Activated CD8-positive, alpha-beta T cell treated with anti-CD3 and anti-CD28 coated beads for 36 hours (primary cell): ENCODE measurements at regions not wholly inside any gene's neighbourhood (a gene's known extent, or its start where the extent isn't known, plus 50 kb on each side); places are given as distances from the start of the nearest gene placed in this dataset.

Experiments used
- ATAC-seq: fragments of 200-7000 bp; cut with Tn5 transposase; one replicate; pipeline ENCODE4 v1.10.0; 2021; ENCODE audit warnings: mild to moderate bottlenecking, moderate library complexity
- CTCF ChIA-PET: fragments of 350-600 bp; sonication (Branson Sonifier 250); formaldehyde crosslinking; loops from one replicate; lab custom pipeline; 2021; ENCODE audit warnings: antibody characterized with exemption; lab: Charles Lee
- POLR2A ChIA-PET: fragments of 350-600 bp; sonication (Branson Sonifier 250); formaldehyde crosslinking; loops from one replicate; lab custom pipeline; 2021; ENCODE audit warnings: antibody characterized with exemption; lab: Charles Lee
- DNase-seq: peaks from one replicate; pipeline ENCODE4 v3.0.0-alpha.2; 2020
- H3K27ac Mint-ChIP-seq: one replicate; pipeline ENCODE4 v1.8.0; 2021; ENCODE audit warnings: mild to moderate bottlenecking, mixed read lengths
- H3K27me3 Mint-ChIP-seq: one replicate; pipeline ENCODE4 v1.8.0; 2021; ENCODE audit warnings: mixed read lengths
- H3K36me3 Mint-ChIP-seq: one replicate; pipeline ENCODE4 v1.8.0; 2021; ENCODE audit warnings: low read depth, mixed read lengths
- H3K4me1 Mint-ChIP-seq: one replicate; pipeline ENCODE4 v1.8.0; 2021; ENCODE audit warnings: low read depth, mixed read lengths
- H3K4me3 Mint-ChIP-seq: one replicate; pipeline ENCODE4 v1.8.0; 2021; ENCODE audit warnings: mild to moderate bottlenecking, moderate library complexity, mixed read lengths
- H3K9me3 Mint-ChIP-seq: one replicate; pipeline ENCODE4 v1.8.0; 2021; ENCODE audit warnings: mixed read lengths
- intact Hi-C: fragments of 100-400 bp; cut with micrococcal nuclease; formaldehyde crosslinking; loops from one replicate; pipeline ENCODE4 v1.10.0; 2022
- TF ChIP-seq, protein P1 (sequence below): fragments of 200-600 bp; IDR thresholded peaks from one replicate; pipeline ENCODE4 v1.8.0; 2022; ENCODE audit warnings: antibody characterized with exemption, mild to moderate bottlenecking

DNA sequence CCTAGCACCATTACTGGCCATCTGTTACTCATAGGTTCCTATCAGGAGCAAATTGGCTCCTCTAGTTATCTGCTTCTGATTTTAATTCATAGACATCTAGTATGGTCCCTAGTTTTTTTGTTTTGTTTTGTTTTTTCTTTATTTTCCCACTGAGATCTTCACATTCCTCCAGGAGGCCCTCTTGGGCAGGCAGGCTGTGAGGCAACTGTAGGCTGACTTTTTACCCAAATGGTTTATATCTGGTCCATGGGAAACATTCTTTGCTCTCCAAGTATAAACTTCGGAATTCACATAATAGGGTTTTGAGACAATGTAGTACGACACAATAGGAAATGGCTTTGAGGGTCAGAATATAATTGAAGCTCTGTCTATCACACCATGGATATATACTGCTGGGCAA is 250.9 kb upstream of the DAB2 start:
- ATAC-seq (no peak), DNase-seq (no peak)
- Mint-ChIP-seq H3K36me3 (no peaks in the 10 kb centered on the region), H3K4me1 (no peaks in the 10 kb centered on the region), H3K9me3 (no peaks in the 10 kb centered on the region), H3K4me3 (no peak overlapping the region), H3K27ac (no peak overlapping the region), H3K27me3 (peaks cover 11% of the 10 kb centered on the region)
- POLR2A ChIA-PET: no interaction called here
- intact Hi-C loops: no loop called here
- TF ChIP-seq, protein P1, sequence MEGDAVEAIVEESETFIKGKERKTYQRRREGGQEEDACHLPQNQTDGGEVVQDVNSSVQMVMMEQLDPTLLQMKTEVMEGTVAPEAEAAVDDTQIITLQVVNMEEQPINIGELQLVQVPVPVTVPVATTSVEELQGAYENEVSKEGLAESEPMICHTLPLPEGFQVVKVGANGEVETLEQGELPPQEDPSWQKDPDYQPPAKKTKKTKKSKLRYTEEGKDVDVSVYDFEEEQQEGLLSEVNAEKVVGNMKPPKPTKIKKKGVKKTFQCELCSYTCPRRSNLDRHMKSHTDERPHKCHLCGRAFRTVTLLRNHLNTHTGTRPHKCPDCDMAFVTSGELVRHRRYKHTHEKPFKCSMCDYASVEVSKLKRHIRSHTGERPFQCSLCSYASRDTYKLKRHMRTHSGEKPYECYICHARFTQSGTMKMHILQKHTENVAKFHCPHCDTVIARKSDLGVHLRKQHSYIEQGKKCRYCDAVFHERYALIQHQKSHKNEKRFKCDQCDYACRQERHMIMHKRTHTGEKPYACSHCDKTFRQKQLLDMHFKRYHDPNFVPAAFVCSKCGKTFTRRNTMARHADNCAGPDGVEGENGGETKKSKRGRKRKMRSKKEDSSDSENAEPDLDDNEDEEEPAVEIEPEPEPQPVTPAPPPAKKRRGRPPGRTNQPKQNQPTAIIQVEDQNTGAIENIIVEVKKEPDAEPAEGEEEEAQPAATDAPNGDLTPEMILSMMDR: no peak
- CTCF ChIA-PET: no interaction called here

GRCh38 chr5:39674209-39675082 is 249.7 kb upstream of the DAB2 start:
- intact Hi-C loops: no loop called here
- DNase-seq (no peak), ATAC-seq (no peak)
- Mint-ChIP-seq H3K4me1 (no peaks in the 10 kb centered on the region), H3K36me3 (no peaks in the 10 kb centered on the region), H3K9me3 (no peaks in the 10 kb centered on the region), H3K27me3 (peaks cover 10% of the 10 kb centered on the region), H3K4me3 (no peak overlapping the region), H3K27ac (no peak overlapping the region)
- TF ChIP-seq, protein P1: no peak
- CTCF ChIA-PET: no interaction called here
- POLR2A ChIA-PET: no interaction called here

GRCh38 chr5:39671561-39671961 is 246.8 kb upstream of the DAB2 start:
- intact Hi-C loops: no loop called here
- ATAC-seq (no peak), DNase-seq (no peak)
- POLR2A ChIA-PET: interaction anchor here (0.6 kb wide), 1 partner anchor 32 kb away, joined by 3 read pairs; no protein-coding TSS in a partner anchor
- no peaks in the 10 kb centered on the region for H3K9me3 Mint-ChIP-seq
- TF ChIP-seq, protein P1: no peak
- peaks cover 4% of the 10 kb centered on the region for H3K27me3 Mint-ChIP-seq
- no peak overlapping the region for H3K4me3 Mint-ChIP-seq
- H3K36me3 Mint-ChIP-seq: no peaks in the 10 kb centered on the region
- H3K4me1 Mint-ChIP-seq: no peaks in the 10 kb centered on the region
- no peak overlapping the region for H3K27ac Mint-ChIP-seq
- CTCF ChIA-PET: no interaction called here

DNA sequence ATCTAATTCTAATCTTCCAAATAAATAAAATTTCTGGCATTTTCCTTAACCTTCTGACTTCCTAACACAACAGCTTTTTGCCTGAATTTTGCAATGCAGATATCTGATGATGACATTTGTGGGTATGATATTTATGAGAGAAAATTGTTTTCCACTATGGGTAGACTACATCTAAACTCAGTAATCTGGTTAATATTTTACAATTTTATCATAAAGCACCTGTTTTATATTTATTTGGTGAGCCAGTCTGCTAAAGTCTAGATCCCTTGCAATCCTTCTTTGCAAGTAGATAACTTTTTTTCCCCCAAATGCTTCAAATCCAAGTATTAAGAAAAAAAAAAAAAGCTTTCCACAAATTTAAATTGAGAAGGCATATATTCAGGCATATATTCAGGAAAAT is 246.2 kb upstream of the DAB2 start:
- H3K36me3 Mint-ChIP-seq: no peaks in the 10 kb centered on the region
- ChIA-PET CTCF (no interaction called here), POLR2A (no interaction called here)
- H3K27me3 Mint-ChIP-seq: peaks cover 4% of the 10 kb centered on the region
- TF ChIP-seq, protein P1: no peak
- no peaks in the 10 kb centered on the region for H3K4me1 Mint-ChIP-seq
- H3K27ac Mint-ChIP-seq: no peak overlapping the region
- intact Hi-C loops: no loop called here
- DNase-seq (no peak), ATAC-seq (no peak)
- no peaks in the 10 kb centered on the region for H3K9me3 Mint-ChIP-seq
- no peak overlapping the region for H3K4me3 Mint-ChIP-seq

- ATAC-seq (no peak), DNase-seq (no peak)
- TF ChIP-seq, protein P1: no peak
- ChIA-PET POLR2A (no interaction called here), CTCF (no interaction called here)
- H3K27ac Mint-ChIP-seq: no peak overlapping the region
- no peaks in the 10 kb centered on the region for H3K36me3 Mint-ChIP-seq
- H3K9me3 Mint-ChIP-seq: no peaks in the 10 kb centered on the region
- H3K4me3 Mint-ChIP-seq: no peak overlapping the region
- no peaks in the 10 kb centered on the region for H3K4me1 Mint-ChIP-seq
- intact Hi-C loops: no loop called here
- H3K27me3 Mint-ChIP-seq: peaks cover 4% of the 10 kb centered on the region
These were observed 245.6 kb upstream of the DAB2 start for GRCh38 chr5:39670391-39670790.
